NT2/D1 (cell line): ENCODE measurements at regions not wholly inside any gene's neighbourhood (a gene's known extent, or its start where the extent isn't known, plus 50 kb on each side); places are given as distances from the start of the nearest gene placed in this dataset.

Experiments used
- DNase-seq: peaks from one replicate; pipeline ENCODE4 v3.0.0-alpha.2; 2011; ENCODE audit warnings: low read depth, low spot score
- H3K27me3 ChIP-seq: 2 replicates; pipeline ENCODE4 v1.6.0; 2011; ENCODE audit warnings: mild to moderate bottlenecking; ENCODE audit not compliant: insufficient read length, insufficient read depth
- H3K36me3 ChIP-seq: 2 replicates; pipeline ENCODE4 v1.6.1; 2011; ENCODE audit warnings: mild to moderate bottlenecking, low read length, mixed read lengths; ENCODE audit not compliant: insufficient read depth, insufficient read length
- H3K4me1 ChIP-seq: 2 replicates; pipeline ENCODE4 v1.5.1; 2011; ENCODE audit not compliant: insufficient read depth, insufficient read length
- H3K4me3 ChIP-seq: 2 replicates; pipeline ENCODE4 v1.5.1; 2011; ENCODE audit warnings: low read depth; ENCODE audit not compliant: insufficient read length
- H3K9ac ChIP-seq: 2 replicates; pipeline ENCODE4 v1.6.0; 2011; ENCODE audit warnings: low read depth; ENCODE audit not compliant: insufficient read length
- H3K9me3 ChIP-seq: 2 replicates; pipeline ENCODE4 v1.5.1; 2011; ENCODE audit warnings: mild to moderate bottlenecking, low read length; ENCODE audit not compliant: insufficient read depth
- SUZ12 ChIP-seq: IDR thresholded peaks from 2 replicates; pipeline ENCODE4 v1.6.1; 2011; ENCODE audit not compliant: insufficient read length, insufficient read depth; ENCODE audit errors: extremely low read depth
- YY1 ChIP-seq: IDR thresholded peaks from 2 replicates; pipeline ENCODE4 v1.6.1; 2011; ENCODE audit not compliant: insufficient read length, insufficient read depth
- ZNF274 ChIP-seq: IDR thresholded peaks from 2 replicates; pipeline ENCODE4 v1.6.1; 2011; ENCODE audit warnings: mild to moderate bottlenecking, low read depth, low read length

DNA sequence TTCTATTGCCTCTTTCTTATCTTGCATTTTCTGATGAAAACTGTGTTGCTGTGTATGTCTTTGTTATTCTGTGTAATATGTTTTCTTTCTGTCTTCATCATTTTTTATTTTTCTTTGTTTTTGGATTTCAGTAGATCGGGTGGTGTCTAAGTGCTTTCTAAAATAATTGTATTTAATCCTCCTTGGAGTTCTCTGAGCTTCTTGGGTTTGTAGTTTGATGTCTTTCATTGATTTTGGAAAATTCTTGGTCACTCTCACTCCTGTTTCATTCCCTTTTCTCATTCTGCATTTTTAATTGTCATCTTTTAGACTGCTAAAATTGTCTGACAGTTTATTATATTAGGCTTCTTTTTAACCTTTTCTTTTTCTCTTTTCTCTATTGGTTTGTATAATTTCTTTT, 560.5 kb downstream of the IRX1 start:
- no peaks in the 10 kb centered on the region for H3K4me1 ChIP-seq
- TF ChIP-seq YY1 (no peak), SUZ12 (no peak), ZNF274 (no peak)
- H3K4me3 ChIP-seq, result no peak overlapping the region
- no peak for DNase-seq
- H3K36me3 ChIP-seq, result no peaks in the 10 kb centered on the region
- no peaks in the 10 kb centered on the region for H3K27me3 ChIP-seq
- H3K9me3 ChIP-seq, result no peaks in the 10 kb centered on the region
- H3K9ac ChIP-seq, result no peak overlapping the region

DNA sequence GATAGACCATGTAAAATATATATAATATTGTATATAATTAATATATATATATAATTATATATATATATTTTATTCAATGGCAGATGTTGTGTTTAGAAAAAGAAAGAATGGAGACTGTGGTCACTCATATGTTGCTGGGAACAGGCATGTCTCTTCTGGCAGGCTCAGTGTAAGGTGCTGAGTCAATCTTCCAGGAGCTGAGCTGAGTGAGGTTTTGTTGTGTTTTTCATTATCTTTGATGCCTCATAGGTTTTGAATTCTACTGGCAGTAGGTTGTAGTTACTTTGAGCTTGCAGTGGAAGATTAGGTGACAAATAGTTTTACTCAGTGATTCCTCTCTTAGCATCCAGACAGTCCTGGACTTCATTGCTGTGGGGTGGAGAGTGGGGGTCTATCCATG, 561.3 kb downstream of the IRX1 start:
- DNase-seq, result no peak
- H3K4me3 ChIP-seq, result no peak overlapping the region
- no peaks in the 10 kb centered on the region for H3K4me1 ChIP-seq
- H3K27me3 ChIP-seq, result no peaks in the 10 kb centered on the region
- TF ChIP-seq ZNF274, result no peak
- TF ChIP-seq YY1, result no peak
- TF ChIP-seq SUZ12, result no peak
- no peaks in the 10 kb centered on the region for H3K36me3 ChIP-seq
- H3K9ac ChIP-seq, result no peak overlapping the region
- H3K9me3 ChIP-seq, result no peaks in the 10 kb centered on the region

DNA sequence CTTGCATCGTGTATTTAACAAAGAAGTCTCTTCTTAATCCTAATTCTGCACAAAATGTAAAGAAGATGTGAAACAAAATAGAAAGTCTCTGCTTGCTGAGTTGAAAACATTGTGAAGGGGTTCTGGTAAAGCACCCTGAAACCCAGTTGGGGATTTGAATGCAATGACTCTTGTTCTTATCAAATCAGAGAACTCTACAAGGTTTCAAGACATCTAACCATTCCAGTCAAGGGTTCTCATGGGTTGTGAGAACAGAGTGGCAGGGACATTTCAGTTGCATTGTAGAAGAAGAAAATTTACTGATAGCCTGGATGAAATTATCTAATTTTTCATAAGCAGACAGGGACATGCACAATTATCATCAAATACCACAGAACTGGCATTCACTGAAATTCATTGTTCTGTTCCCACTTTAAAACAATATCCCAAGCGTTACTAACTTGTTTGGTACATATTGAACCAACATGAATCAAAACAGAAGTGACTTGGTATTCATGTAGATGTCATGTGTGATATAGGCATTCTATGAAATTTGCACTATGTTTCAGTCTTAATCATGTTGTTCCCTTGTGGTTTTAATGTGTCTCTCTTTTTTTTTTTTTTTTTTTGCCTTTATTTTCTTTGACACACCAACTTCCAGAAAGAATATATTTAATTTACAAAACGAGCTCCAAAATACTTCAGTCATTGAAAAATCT, 563.3 kb downstream of the IRX1 start:
- Histone ChIP-seq H3K9me3 (no peaks in the 10 kb centered on the region), H3K4me1 (no peaks in the 10 kb centered on the region)
- TF ChIP-seq YY1 (no peak), SUZ12 (no peak), ZNF274 (no peak)

DNA sequence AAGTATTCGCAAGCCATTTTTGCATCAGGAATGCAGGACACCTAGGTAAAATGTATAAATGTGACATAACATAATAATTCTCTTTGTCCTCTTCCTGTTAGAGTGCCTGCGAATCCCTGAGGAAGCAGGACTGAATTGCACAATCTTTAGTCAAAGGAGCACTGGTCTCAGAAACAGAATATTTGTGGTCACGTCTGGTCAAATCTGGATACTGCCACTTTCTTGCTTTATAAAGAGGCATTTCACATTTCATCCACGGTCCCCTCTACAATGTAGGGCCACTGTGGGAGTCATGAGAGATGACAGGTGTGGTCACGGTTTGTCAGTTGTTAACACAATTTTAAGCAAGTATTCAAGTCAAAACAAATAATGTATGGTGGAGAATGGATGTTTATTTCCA, 564.0 kb downstream of the IRX1 start:
- no peak for DNase-seq
- no peak overlapping the region for H3K4me3 ChIP-seq
- no peaks in the 10 kb centered on the region for H3K27me3 ChIP-seq
- H3K9ac ChIP-seq, result no peak overlapping the region
- no peaks in the 10 kb centered on the region for H3K9me3 ChIP-seq
- H3K36me3 ChIP-seq, result no peaks in the 10 kb centered on the region
- no peak for TF ChIP-seq ZNF274
- no peak for TF ChIP-seq YY1
- no peak for TF ChIP-seq SUZ12
- no peaks in the 10 kb centered on the region for H3K4me1 ChIP-seq

More for the DNA sequence above, 563.3 kb downstream of the IRX1 start:
- Histone ChIP-seq H3K36me3 (no peaks in the 10 kb centered on the region), H3K27me3 (no peaks in the 10 kb centered on the region), H3K4me3 (no peak overlapping the region), H3K9ac (no peak overlapping the region)
- no peak for DNase-seq

DNA sequence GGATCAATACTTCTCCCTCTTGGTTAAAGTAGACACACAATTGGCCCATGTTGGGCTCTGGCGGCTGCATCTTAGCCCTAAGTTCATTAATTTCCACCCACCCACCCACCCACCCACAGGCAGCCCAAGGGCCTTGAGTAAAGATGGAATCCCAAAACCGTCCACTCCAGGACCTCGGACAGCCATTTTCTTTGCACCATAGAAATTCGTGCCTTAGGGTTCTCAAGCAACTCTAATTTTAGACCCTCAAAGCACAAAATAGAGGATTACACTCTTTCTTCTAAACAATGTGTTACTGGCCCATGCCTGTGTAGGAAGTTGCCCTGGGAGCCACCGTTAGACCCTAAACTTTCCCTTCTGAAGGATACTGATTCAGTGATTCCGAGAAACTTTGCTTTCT, 568.5 kb downstream of the IRX1 start:
- no peaks in the 10 kb centered on the region for H3K27me3 ChIP-seq
- H3K4me3 ChIP-seq, result no peak overlapping the region
- no peak overlapping the region for H3K9ac ChIP-seq
- TF ChIP-seq ZNF274, result no peak
- no peak for TF ChIP-seq SUZ12
- TF ChIP-seq YY1, result no peak
- DNase-seq, result no peak
- H3K4me1 ChIP-seq, result no peaks in the 10 kb centered on the region
- no peaks in the 10 kb centered on the region for H3K9me3 ChIP-seq
- no peaks in the 10 kb centered on the region for H3K36me3 ChIP-seq

DNA sequence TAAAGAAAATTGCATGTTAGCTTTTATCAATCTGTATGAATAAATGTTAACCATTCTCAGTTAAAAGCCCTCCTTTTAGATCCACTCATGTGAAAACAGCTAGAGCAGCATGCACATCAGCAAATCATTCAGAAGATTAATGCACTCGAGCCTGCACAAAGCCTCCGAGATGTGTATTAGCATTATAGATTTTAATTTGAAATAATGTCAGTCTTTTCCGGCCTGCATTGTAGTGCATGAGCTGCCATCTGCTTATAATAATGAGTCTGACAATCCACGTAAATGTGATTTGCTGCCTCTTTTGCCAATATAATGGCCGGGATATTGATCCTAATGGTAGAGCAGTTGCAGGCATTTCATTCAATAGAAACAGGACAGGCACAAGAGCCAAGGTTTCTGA, 585.1 kb downstream of the IRX1 start:
- Histone ChIP-seq H3K36me3 (no peaks in the 10 kb centered on the region), H3K9ac (no peak overlapping the region), H3K4me3 (no peak overlapping the region), H3K27me3 (no peaks in the 10 kb centered on the region), H3K9me3 (peaks cover 18% of the 10 kb centered on the region), H3K4me1 (no peaks in the 10 kb centered on the region)
- TF ChIP-seq SUZ12, result no peak
- no peak for DNase-seq

DNA sequence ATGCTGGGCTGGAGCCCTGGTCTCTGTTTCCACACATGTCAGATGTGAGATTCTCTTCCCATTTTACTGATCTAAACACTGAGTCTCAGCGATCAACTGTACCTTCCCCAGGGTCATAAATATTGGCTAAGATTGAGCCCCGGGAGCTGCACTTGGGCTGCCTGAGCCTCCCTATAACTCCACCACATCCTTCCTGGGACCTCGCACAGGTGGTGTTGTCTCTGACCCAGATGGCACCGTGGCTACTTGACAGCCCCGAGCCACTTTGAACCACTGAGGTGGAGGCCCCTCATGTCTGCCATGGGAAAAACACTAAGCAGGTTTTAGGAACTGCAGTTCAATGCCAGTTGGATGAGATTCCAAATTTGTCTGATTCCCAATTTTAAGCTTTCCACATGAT, 586.5 kb downstream of the IRX1 start:
- no peaks in the 10 kb centered on the region for H3K4me1 ChIP-seq
- H3K9ac ChIP-seq, result no peak overlapping the region
- H3K4me3 ChIP-seq, result no peak overlapping the region
- H3K36me3 ChIP-seq, result no peaks in the 10 kb centered on the region
- no peaks in the 10 kb centered on the region for H3K27me3 ChIP-seq
- TF ChIP-seq ZNF274 (no peak), SUZ12 (no peak), YY1 (no peak)
- DNase-seq, result no peak
- H3K9me3 ChIP-seq, result peaks cover 18% of the 10 kb centered on the region

DNA sequence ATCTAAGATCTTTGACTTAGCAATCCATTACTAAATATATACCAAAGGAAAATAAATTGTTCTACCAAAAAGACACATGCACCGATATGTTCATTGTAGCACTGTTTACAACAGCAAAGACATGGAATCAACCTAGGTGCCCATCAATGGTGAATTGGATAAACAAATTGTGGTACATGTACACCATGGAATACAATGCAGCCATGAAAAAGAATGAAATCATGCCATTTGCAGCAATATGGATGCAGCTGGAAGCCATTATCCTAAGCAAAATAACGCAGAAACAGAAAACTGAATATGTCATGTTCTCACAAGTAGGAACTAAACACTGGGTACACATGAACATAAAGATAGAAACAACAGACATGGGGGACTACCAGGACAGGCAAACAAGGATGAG, 589.5 kb downstream of the IRX1 start:
- peaks cover 18% of the 10 kb centered on the region for H3K9me3 ChIP-seq
- TF ChIP-seq SUZ12 (no peak), YY1 (no peak), ZNF274 (no peak)
- no peak overlapping the region for H3K4me3 ChIP-seq
- DNase-seq, result no peak
- no peaks in the 10 kb centered on the region for H3K4me1 ChIP-seq
- H3K9ac ChIP-seq, result no peak overlapping the region
- H3K27me3 ChIP-seq, result no peaks in the 10 kb centered on the region
- no peaks in the 10 kb centered on the region for H3K36me3 ChIP-seq
